IMR-90 (cell line): ENCODE measurements at regions not wholly inside any gene's neighbourhood (a gene's known extent, or its start where the extent isn't known, plus 50 kb on each side); places are given as distances from the start of the nearest gene placed in this dataset.

Experiments used
- ATAC-seq: fragments of 200-7000 bp; cut with Tn5 transposase; 2 replicates; pipeline ENCODE4 v1.9.1; 2020; ENCODE audit warnings: low read depth, mild to moderate bottlenecking, moderate library complexity
- BruUV-seq: library from RNA; stranded (reverse); fragments of 400-500 nt; replicated peaks from 2 replicates; lab custom pipeline; 2021; lab: Mats Ljungman, UMichigan
- CTCF ChIA-PET: fragments of 300-600 bp; formaldehyde crosslinking; extraction: SDS; loops from one replicate; lab custom pipeline; 2021; ENCODE audit warnings: antibody characterized with exemption; lab: Yijun Ruan, JAX
- POLR2A ChIA-PET: fragments of 300-600 bp; sonication (Branson Sonifier 250); formaldehyde crosslinking; loops from one replicate; lab custom pipeline; 2022; ENCODE audit warnings: antibody characterized with exemption; ENCODE audit not compliant: unreplicated experiment; lab: Charles Lee
- DNase-seq: peaks from one replicate; pipeline ENCODE4 v3.0.0; 2013
- H2AFZ ChIP-seq: replicated peaks from 2 replicates; pipeline ENCODE3; 2013; ENCODE audit warnings: low read length, mild to moderate bottlenecking; ENCODE audit not compliant: poor library complexity
- H2AK5ac ChIP-seq: 2 replicates; pipeline ENCODE4 v1.6.1; 2013; ENCODE audit warnings: low read depth, low read length, inconsistent platforms
- H2AK9ac ChIP-seq: replicated peaks from 2 replicates; pipeline ENCODE3; 2013; ENCODE audit warnings: mild to moderate bottlenecking, low read depth, low read length, moderate library complexity; ENCODE audit not compliant: poor library complexity
- H2BK120ac ChIP-seq: 2 replicates; pipeline ENCODE4 v1.6.1; 2013; ENCODE audit warnings: low read depth, low read length, inconsistent platforms
- H2BK15ac ChIP-seq: 3 replicates; pipeline ENCODE4 v1.6.1; 2013; ENCODE audit warnings: low read depth, low read length, inconsistent platforms
- H2BK20ac ChIP-seq: 2 replicates; pipeline ENCODE4 v1.6.1; 2013; ENCODE audit warnings: low read depth, mild to moderate bottlenecking, inconsistent platforms, low read length, moderate library complexity
- H2BK5ac ChIP-seq: 2 replicates; pipeline ENCODE4 v1.6.1; 2013; ENCODE audit warnings: mild to moderate bottlenecking, low read depth, low read length, inconsistent platforms; ENCODE audit not compliant: poor library complexity, severe bottlenecking
- H3K14ac ChIP-seq: replicated peaks from 2 replicates; pipeline ENCODE4 v1.6.1; 2013; ENCODE audit warnings: low read depth, low read length, inconsistent platforms
- H3K18ac ChIP-seq: 2 replicates; pipeline ENCODE4 v1.6.1; 2013; ENCODE audit warnings: low read depth, low read length, control low read depth
- H3K23ac ChIP-seq: 2 replicates; pipeline ENCODE4 v1.6.1; 2013; ENCODE audit warnings: low read depth, low read length, inconsistent platforms
- H3K27ac ChIP-seq: 2 replicates; pipeline ENCODE4 v1.5.1; 2013; ENCODE audit warnings: mild to moderate bottlenecking, control low read depth, low read length; ENCODE audit not compliant: insufficient read depth
- H3K27me3 ChIP-seq: 2 replicates; pipeline ENCODE4 v1.6.1; 2013; ENCODE audit warnings: low read length; ENCODE audit not compliant: control insufficient read depth, insufficient read depth
- H3K36me3 ChIP-seq: 2 replicates; pipeline ENCODE4 v1.6.1; 2013; ENCODE audit warnings: low read length, mixed read lengths; ENCODE audit not compliant: control insufficient read depth, insufficient read depth
- H3K4ac ChIP-seq: 2 replicates; pipeline ENCODE4 v1.6.1; 2013; ENCODE audit warnings: low read depth, low read length, inconsistent platforms
- H3K4me1 ChIP-seq: 2 replicates; pipeline ENCODE4 v1.6.1; 2013; ENCODE audit warnings: low read length, mixed read lengths; ENCODE audit not compliant: control insufficient read depth, insufficient read depth
- H3K4me2 ChIP-seq: 2 replicates; pipeline ENCODE4 v1.6.1; 2013; ENCODE audit warnings: low read depth, mild to moderate bottlenecking, control low read depth, low read length, moderate library complexity
- H3K4me3 ChIP-seq: 2 replicates; pipeline ENCODE4 v1.5.1; 2013; ENCODE audit warnings: low read depth, mild to moderate bottlenecking, control low read depth, low read length, moderate library complexity; ENCODE audit not compliant: insufficient read depth
- H3K56ac ChIP-seq: 2 replicates; pipeline ENCODE4 v1.6.1; 2013; ENCODE audit warnings: low read length, inconsistent platforms; ENCODE audit not compliant: insufficient read depth; ENCODE audit errors: extremely low read depth
- H3K79me1 ChIP-seq, 2 experiments: 2 replicates each; pipeline ENCODE4 v1.6.1; 2013; ENCODE audit warnings: low read length in 2 of 2, inconsistent platforms in 1 of 2, low read depth in 1 of 2
- H3K9ac ChIP-seq: 2 replicates; pipeline ENCODE4 v1.6.1; 2013; ENCODE audit warnings: low read depth, low read length, control low read depth
- H3K9me1 ChIP-seq: 2 replicates; pipeline ENCODE4 v1.6.1; 2013; ENCODE audit warnings: low read length, inconsistent platforms; ENCODE audit not compliant: insufficient read depth
- H3K9me3 ChIP-seq: 2 replicates; pipeline ENCODE4 v1.6.1; 2013; ENCODE audit warnings: low read length; ENCODE audit not compliant: control insufficient read depth, insufficient read depth
- H4K20me1 ChIP-seq: 2 replicates; pipeline ENCODE4 v1.6.1; 2013; ENCODE audit warnings: low read length, inconsistent platforms; ENCODE audit not compliant: insufficient read depth
- H4K5ac ChIP-seq: 2 replicates; pipeline ENCODE4 v1.6.1; 2013; ENCODE audit warnings: mild to moderate bottlenecking, low read depth, low read length, control low read depth
- H4K8ac ChIP-seq, 2 experiments: 2 replicates each; pipeline ENCODE4 v1.6.1; 2013; ENCODE audit warnings: low read depth in 2 of 2, low read length in 2 of 2, control low read depth in 1 of 2, inconsistent platforms in 1 of 2
- H4K91ac ChIP-seq: 2 replicates; pipeline ENCODE4 v1.6.1; 2013; ENCODE audit warnings: low read depth, low read length, inconsistent platforms; ENCODE audit not compliant: insufficient read depth
- BHLHE40 ChIP-seq: fragments of 150-350 bp; IDR thresholded peaks from 2 replicates; pipeline ENCODE4 v1.6.1; 2016; ENCODE audit warnings: mild to moderate bottlenecking, low read depth, low read length
- CEBPB ChIP-seq: IDR thresholded peaks from 2 replicates; pipeline ENCODE4 v1.6.1; 2012; ENCODE audit warnings: low read depth, low read length, improper control_type of control experiment
- CHD1 ChIP-seq: IDR thresholded peaks from 2 replicates; pipeline ENCODE4 v1.6.1; 2012; ENCODE audit warnings: low read depth, low read length, improper control_type of control experiment
- CTCF ChIP-seq: conservative IDR thresholded peaks from 2 replicates; pipeline ENCODE4 v1.5.1; 2012; ENCODE audit warnings: mild to moderate bottlenecking, low read depth, low read length, improper control_type of control experiment
- ELK1 ChIP-seq: fragments of 150-350 bp; IDR thresholded peaks from 2 replicates; pipeline ENCODE4 v1.6.1; 2016; ENCODE audit warnings: low read depth, mild to moderate bottlenecking, low read length, moderate library complexity, borderline replicate concordance
- FOS ChIP-seq: fragments of 150-350 bp; IDR thresholded peaks from 2 replicates; pipeline ENCODE4 v1.6.1; 2016; ENCODE audit warnings: low read depth, low read length
- MAFK ChIP-seq: IDR thresholded peaks from 2 replicates; pipeline ENCODE4 v1.6.1; 2012; ENCODE audit warnings: low read depth, low read length, improper control_type of control experiment
- MAZ ChIP-seq: IDR thresholded peaks from 2 replicates; pipeline ENCODE4 v1.6.1; 2012; ENCODE audit warnings: low read depth, mild to moderate bottlenecking, low read length, improper control_type of control experiment, moderate library complexity, borderline replicate concordance
- MXI1 ChIP-seq: IDR thresholded peaks from 2 replicates; pipeline ENCODE4 v1.6.1; 2012; ENCODE audit warnings: low read depth, mild to moderate bottlenecking, low read length, moderate library complexity, borderline replicate concordance
- NFE2L2 ChIP-seq: fragments of 150-350 bp; IDR thresholded peaks from 2 replicates; pipeline ENCODE4 v1.6.1; 2016; ENCODE audit warnings: low read depth, mild to moderate bottlenecking, low read length
- POLR2A ChIP-seq: IDR thresholded peaks from 2 replicates; pipeline ENCODE4 v1.6.1; 2012; ENCODE audit warnings: mild to moderate bottlenecking, low read depth, low read length
- RAD21 ChIP-seq: IDR thresholded peaks from 2 replicates; pipeline ENCODE4 v1.6.1; 2012; ENCODE audit warnings: low read length, improper control_type of control experiment
- RCOR1 ChIP-seq: IDR thresholded peaks from 2 replicates; pipeline ENCODE4 v1.6.1; 2012; ENCODE audit warnings: mild to moderate bottlenecking, low read length, improper control_type of control experiment; ENCODE audit not compliant: insufficient replicate concordance
- RFX5 ChIP-seq: IDR thresholded peaks from 2 replicates; pipeline ENCODE4 v1.8.0; 2012; ENCODE audit warnings: low read depth, mild to moderate bottlenecking, low read length, moderate library complexity
- SMC3 ChIP-seq: fragments of 150-350 bp; IDR thresholded peaks from 2 replicates; pipeline ENCODE4 v1.6.1; 2016; ENCODE audit warnings: low read depth, mild to moderate bottlenecking, antibody characterized with exemption, low read length, moderate library complexity
- USF2 ChIP-seq: fragments of 150-350 bp; IDR thresholded peaks from 2 replicates; pipeline ENCODE4 v1.6.1; 2017; ENCODE audit warnings: mild to moderate bottlenecking, antibody characterized with exemption, low read length, low read depth
- WGBS, 2 experiments: methylation state at CpG; one replicate each; pipeline versions ENCODE4 v1.1.5 to v1.1.7; 2013; ENCODE audit warnings: missing lambda C conversion rate in 2 of 2; ENCODE audit not compliant: insufficient read length in 1 of 2; ENCODE audit errors: extremely low coverage in 2 of 2; 5-methylcytosine and 5-hydroxymethylcytosine counted together
- dilution Hi-C: fragments of 300-500 bp; cut with HindIII; formaldehyde crosslinking; loops from one replicate; pipeline ENCODE4 v1.14.3; 2018; ENCODE audit warnings: low sequenced_read_pairs; ENCODE audit not compliant: unreplicated experiment
- in situ Hi-C: fragments of 300-500 bp; cut with MboI; formaldehyde crosslinking; loops from 3 replicates; pipeline ENCODE4 v1.14.3; 2019; ENCODE audit warnings: low sequenced_read_pairs, inconsistent platforms, mixed read lengths
- intact Hi-C: fragments of 100-400 bp; cut with micrococcal nuclease; formaldehyde crosslinking; loops from 2 replicates; pipeline ENCODE4 v1.10.0; 2022

GRCh38 chr5:167574464-167574863 lies 717.0 kb upstream of the WWC1 start:
- no peak overlapping the region for H2BK15ac ChIP-seq
- H3K36me3 ChIP-seq = no peaks in the 10 kb centered on the region
- H3K9me3 ChIP-seq = no peaks in the 10 kb centered on the region
- no peak overlapping the region for H2AK5ac ChIP-seq
- in situ Hi-C loops = loop anchor here (25.0 kb wide), 1 partner anchor 1937 kb away; no protein-coding TSS in a partner anchor
- H3K4me2 ChIP-seq = no peak overlapping the region
- 11% methylated on average over 3 of the region's 7 CpGs; no CpG with 5 or more reads in 1 of the 2 experiments for WGBS, 2 experiments
- H2BK5ac ChIP-seq = no peak overlapping the region
- H3K56ac ChIP-seq = no peak overlapping the region
- H4K8ac ChIP-seq = no peak overlapping the region
- dilution Hi-C loops = no loop called here
- TF ChIP-seq POLR2A = no peak
- TF ChIP-seq MXI1 = no peak
- no peak for TF ChIP-seq CEBPB
- no peak for TF ChIP-seq MAZ
- no peak for TF ChIP-seq FOS
- TF ChIP-seq SMC3 = no peak
- TF ChIP-seq RFX5 = no peak
- no peak for TF ChIP-seq CHD1
- TF ChIP-seq RCOR1 = no peak
- TF ChIP-seq ELK1 = no peak
- no peak for TF ChIP-seq MAFK
- TF ChIP-seq BHLHE40 = no peak
- TF ChIP-seq USF2 = no peak
- TF ChIP-seq RAD21 = no peak
- no peak for TF ChIP-seq CTCF
- TF ChIP-seq NFE2L2 = no peak
- ChIA-PET CTCF (interaction anchor here (0.5 kb wide), 1 partner anchor 1164 kb away, joined by 3 read pairs; no protein-coding TSS in a partner anchor), POLR2A (no interaction called here)
- no peaks in the 10 kb centered on the region for H3K4me1 ChIP-seq
- no peak overlapping the region for H3K18ac ChIP-seq
- ATAC-seq (no peak), DNase-seq (no peak)
- no peak overlapping the region for H3K27ac ChIP-seq
- no peak overlapping the region for H2BK120ac ChIP-seq
- no peak overlapping the region for H4K5ac ChIP-seq
- no TSS peak for BruUV-seq
- no peak overlapping the region for H2BK20ac ChIP-seq
- no peak overlapping the region for H3K4me3 ChIP-seq
- H4K91ac ChIP-seq = no peak overlapping the region
- no peak overlapping the region for H3K23ac ChIP-seq
- H2AFZ ChIP-seq = no peak overlapping the region
- H4K20me1 ChIP-seq = no peaks in the 10 kb centered on the region
- H3K9me1 ChIP-seq = no peaks in the 10 kb centered on the region
- no peaks in the 10 kb centered on the region for H3K79me1 ChIP-seq
- H3K14ac ChIP-seq = no peak overlapping the region
- H3K27me3 ChIP-seq = peaks cover 21% of the 10 kb centered on the region
- intact Hi-C loops = no loop called here
- H3K9ac ChIP-seq = no peak overlapping the region
- no peak overlapping the region for H2AK9ac ChIP-seq
- H3K4ac ChIP-seq = no peak overlapping the region
